Endothelial cell (in vitro differentiated cells): ENCODE measurements at regions not wholly inside any gene's neighbourhood (a gene's known extent, or its start where the extent isn't known, plus 50 kb on each side); places are given as distances from the start of the nearest gene placed in this dataset.

Experiments
- DNase-seq: peaks from one replicate; pipeline ENCODE4 v3.0.0; 2021; ENCODE audit warnings: low spot score
- H3K27ac Mint-ChIP-seq: one replicate; pipeline ENCODE4 v1.8.0; 2021; ENCODE audit warnings: mixed read lengths, inconsistent platforms; ENCODE audit not compliant: unreplicated experiment
- H3K27me3 Mint-ChIP-seq: one replicate; pipeline ENCODE4 v1.8.0; 2021; ENCODE audit warnings: mild to moderate bottlenecking, moderate library complexity, mixed read lengths, inconsistent platforms; ENCODE audit not compliant: unreplicated experiment
- H3K36me3 Mint-ChIP-seq: one replicate; pipeline ENCODE4 v1.8.0; 2021; ENCODE audit warnings: mild to moderate bottlenecking, low read depth, mixed read lengths, inconsistent platforms; ENCODE audit not compliant: unreplicated experiment
- H3K4me1 Mint-ChIP-seq: one replicate; pipeline ENCODE4 v1.8.0; 2021; ENCODE audit warnings: mild to moderate bottlenecking, mixed read lengths, inconsistent platforms; ENCODE audit not compliant: unreplicated experiment
- H3K4me3 Mint-ChIP-seq: one replicate; pipeline ENCODE4 v1.8.0; 2021; ENCODE audit warnings: mild to moderate bottlenecking, mixed read lengths, inconsistent platforms; ENCODE audit not compliant: unreplicated experiment
- H3K9me3 Mint-ChIP-seq: one replicate; pipeline ENCODE4 v1.8.0; 2021; ENCODE audit warnings: mixed read lengths, inconsistent platforms; ENCODE audit not compliant: unreplicated experiment
- TF ChIP-seq, protein P1 (sequence below): fragments of 200-600 bp; sonication (generic); IDR thresholded peaks from one replicate; pipeline ENCODE4 v1.5.0; 2021; ENCODE audit warnings: antibody characterized with exemption; ENCODE audit not compliant: unreplicated experiment

DNA sequence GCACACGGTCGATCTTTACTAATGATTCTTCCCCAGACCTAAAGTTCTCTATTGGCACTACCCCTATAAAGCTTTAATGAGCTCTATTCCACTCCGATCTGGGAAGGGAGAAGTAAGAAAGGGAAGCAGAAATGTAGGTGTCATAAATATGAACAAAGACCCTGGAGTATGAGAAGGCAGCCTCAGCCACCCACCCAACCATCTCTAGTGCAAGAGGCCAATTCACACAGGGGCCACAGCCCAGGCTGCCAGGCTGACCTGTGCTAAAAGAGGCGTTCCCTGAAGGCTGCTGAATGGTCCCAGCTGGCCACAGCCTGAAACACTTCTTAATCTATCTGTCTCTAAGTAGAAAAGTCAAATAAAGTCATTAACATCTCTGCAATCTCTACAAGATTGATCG lies 60.1 kb upstream of the ACTR3 start:
- Mint-ChIP-seq H3K27ac (no peak overlapping the region), H3K27me3 (peaks cover 2% of the 10 kb centered on the region), H3K9me3 (no peaks in the 10 kb centered on the region), H3K4me1 (peaks cover 6% of the 10 kb centered on the region), H3K4me3 (no peak overlapping the region), H3K36me3 (no peaks in the 10 kb centered on the region)
- DNase-seq: no peak
- TF ChIP-seq, protein P1, sequence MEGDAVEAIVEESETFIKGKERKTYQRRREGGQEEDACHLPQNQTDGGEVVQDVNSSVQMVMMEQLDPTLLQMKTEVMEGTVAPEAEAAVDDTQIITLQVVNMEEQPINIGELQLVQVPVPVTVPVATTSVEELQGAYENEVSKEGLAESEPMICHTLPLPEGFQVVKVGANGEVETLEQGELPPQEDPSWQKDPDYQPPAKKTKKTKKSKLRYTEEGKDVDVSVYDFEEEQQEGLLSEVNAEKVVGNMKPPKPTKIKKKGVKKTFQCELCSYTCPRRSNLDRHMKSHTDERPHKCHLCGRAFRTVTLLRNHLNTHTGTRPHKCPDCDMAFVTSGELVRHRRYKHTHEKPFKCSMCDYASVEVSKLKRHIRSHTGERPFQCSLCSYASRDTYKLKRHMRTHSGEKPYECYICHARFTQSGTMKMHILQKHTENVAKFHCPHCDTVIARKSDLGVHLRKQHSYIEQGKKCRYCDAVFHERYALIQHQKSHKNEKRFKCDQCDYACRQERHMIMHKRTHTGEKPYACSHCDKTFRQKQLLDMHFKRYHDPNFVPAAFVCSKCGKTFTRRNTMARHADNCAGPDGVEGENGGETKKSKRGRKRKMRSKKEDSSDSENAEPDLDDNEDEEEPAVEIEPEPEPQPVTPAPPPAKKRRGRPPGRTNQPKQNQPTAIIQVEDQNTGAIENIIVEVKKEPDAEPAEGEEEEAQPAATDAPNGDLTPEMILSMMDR: no peak

DNA sequence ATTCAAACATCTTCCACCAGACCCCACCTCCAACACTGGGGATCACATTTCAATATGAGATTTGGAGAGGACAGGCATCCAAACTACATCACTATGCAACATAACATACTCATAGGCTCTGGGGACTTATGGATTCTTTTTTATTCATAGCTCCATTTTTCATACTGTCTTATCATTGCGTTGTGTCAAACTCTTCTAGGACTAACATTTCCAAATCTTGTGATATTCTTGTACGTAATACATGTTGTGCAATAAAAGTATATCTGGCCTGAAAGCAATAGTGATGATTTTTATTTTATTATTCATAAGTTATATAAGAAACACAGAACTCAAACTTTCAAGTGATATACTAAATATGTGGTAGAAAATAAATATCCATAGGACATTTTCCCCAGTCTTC lies 60.6 kb upstream of the ACTR3 start:
- Mint-ChIP-seq H3K27ac (no peak overlapping the region), H3K9me3 (no peaks in the 10 kb centered on the region), H3K4me1 (peaks cover 6% of the 10 kb centered on the region), H3K36me3 (no peaks in the 10 kb centered on the region), H3K27me3 (peaks cover 2% of the 10 kb centered on the region), H3K4me3 (no peak overlapping the region)
- TF ChIP-seq, protein P1: no peak
- no peak for DNase-seq

DNA sequence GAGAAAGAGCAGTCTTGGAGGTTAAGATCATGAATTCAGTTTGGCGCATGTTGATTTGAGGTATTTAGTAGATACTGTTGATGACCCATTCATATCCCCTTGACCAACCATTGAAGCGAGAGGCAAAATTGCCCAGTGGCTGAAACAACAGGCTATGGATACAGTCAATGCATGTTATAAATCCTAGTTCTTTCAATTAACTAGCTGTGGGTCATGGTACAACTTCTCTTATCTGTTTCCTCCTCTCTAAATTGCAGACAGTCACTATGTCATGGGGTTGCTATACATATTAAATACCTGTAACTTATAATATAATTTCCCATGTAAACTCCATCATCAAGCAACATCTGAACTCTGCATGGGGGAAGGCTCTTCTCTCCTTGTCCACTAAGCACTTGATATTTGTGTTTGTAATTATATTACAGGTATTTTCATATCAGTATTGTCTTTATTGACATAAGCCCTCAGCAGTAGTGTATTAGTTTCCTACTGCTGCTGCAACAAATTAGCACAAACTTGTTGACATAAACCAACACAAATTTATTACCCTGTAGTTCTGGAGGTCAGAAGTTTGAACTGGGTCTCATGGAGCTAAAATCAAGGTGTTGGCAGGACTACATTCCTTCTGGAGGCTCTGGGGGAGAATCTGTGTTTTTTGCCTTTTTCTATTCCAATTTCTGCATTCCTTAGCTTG lies 61.7 kb upstream of the ACTR3 start:
- Mint-ChIP-seq H3K36me3 (no peaks in the 10 kb centered on the region), H3K27ac (no peak overlapping the region), H3K4me3 (no peak overlapping the region), H3K27me3 (no peaks in the 10 kb centered on the region), H3K9me3 (no peaks in the 10 kb centered on the region), H3K4me1 (peaks cover 6% of the 10 kb centered on the region)
- DNase-seq: no peak
- TF ChIP-seq, protein P1: no peak

DNA sequence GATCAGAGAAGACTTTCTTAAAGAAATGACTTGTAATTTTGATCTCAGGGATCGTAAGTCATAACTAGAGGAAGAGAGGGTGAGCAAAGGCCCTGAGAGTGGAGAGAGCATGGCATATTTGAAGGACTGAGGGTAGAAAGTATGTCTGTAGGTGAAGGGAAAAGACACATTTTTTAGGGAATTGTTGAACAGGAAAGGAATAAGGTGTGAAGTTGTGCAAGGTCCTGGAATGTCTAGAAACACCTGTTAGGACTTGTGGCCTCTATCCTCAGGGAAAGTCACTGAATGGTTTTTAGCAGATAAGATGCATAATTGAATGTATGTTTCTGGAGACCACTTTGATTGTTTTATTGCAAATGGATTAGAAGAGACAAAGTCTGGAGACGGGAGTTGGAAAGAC lies 62.5 kb upstream of the ACTR3 start:
- DNase-seq: no peak
- Mint-ChIP-seq H3K4me3 (no peak overlapping the region), H3K27me3 (no peaks in the 10 kb centered on the region), H3K36me3 (no peaks in the 10 kb centered on the region), H3K4me1 (peaks cover 6% of the 10 kb centered on the region), H3K27ac (no peak overlapping the region), H3K9me3 (no peaks in the 10 kb centered on the region)
- TF ChIP-seq, protein P1: no peak

DNA sequence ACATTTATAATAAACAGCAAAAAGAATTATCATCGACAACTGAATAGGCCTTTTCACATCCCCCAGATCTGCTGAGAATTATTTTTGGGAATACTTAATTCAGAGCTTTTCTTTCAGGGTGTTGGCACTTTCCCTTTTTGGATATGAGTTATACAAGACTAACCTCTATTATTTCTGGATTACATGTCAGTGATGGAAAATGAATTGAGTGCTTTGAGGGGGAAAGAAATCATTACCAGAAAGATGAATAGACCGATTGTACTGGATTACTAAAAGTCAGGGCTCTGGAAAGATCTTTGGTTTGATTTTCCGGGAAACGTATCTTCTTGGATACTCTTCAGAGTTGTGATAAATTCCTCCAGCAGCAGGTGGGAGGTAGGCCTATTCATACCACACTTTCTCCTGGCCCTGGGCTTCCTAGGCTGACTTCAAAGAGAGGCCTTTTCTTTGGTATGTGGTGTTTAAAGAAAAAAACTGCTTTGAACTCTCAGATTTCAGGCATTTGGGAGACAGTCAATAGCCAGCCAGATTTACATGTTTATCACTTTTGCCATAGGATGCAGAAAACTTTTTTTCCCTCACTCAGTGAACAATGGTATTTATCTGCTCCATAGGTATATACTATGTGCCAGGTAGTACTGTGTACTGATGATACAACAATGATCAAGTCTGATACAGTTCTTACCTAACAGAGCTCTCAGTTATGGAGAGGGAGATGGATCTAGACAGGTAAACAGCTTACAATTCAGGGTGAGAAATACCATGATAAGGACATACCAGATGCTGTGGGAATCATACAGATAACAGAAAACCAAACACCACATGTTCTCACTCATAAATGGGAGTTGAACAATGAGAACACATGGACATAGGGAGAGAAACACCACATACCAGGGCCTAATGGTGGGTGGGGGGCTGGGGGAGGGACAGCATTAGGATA lies 63.3 kb upstream of the ACTR3 start:
- DNase-seq: no peak
- TF ChIP-seq, protein P1: no peak
- no peak overlapping the region for H3K4me3 Mint-ChIP-seq
- H3K9me3 Mint-ChIP-seq: no peaks in the 10 kb centered on the region
- no peaks in the 10 kb centered on the region for H3K36me3 Mint-ChIP-seq
- no peaks in the 10 kb centered on the region for H3K27me3 Mint-ChIP-seq
- no peak overlapping the region for H3K27ac Mint-ChIP-seq
- H3K4me1 Mint-ChIP-seq: peaks cover 6% of the 10 kb centered on the region
